Stimulated activated CD4-positive, alpha-beta T cell treated with anti-CD3 and anti-CD28 coated beads, Interleukin-4, amount 100 ng/mL, for 24 hours (primary cell): ENCODE measurements at regions not wholly inside any gene's neighbourhood (a gene's known extent, or its start where the extent isn't known, plus 50 kb on each side); places are given as distances from the start of the nearest gene placed in this dataset.

Experiments used
- DNase-seq: peaks from one replicate; pipeline ENCODE4 v3.0.0-alpha.2; 2020

DNA sequence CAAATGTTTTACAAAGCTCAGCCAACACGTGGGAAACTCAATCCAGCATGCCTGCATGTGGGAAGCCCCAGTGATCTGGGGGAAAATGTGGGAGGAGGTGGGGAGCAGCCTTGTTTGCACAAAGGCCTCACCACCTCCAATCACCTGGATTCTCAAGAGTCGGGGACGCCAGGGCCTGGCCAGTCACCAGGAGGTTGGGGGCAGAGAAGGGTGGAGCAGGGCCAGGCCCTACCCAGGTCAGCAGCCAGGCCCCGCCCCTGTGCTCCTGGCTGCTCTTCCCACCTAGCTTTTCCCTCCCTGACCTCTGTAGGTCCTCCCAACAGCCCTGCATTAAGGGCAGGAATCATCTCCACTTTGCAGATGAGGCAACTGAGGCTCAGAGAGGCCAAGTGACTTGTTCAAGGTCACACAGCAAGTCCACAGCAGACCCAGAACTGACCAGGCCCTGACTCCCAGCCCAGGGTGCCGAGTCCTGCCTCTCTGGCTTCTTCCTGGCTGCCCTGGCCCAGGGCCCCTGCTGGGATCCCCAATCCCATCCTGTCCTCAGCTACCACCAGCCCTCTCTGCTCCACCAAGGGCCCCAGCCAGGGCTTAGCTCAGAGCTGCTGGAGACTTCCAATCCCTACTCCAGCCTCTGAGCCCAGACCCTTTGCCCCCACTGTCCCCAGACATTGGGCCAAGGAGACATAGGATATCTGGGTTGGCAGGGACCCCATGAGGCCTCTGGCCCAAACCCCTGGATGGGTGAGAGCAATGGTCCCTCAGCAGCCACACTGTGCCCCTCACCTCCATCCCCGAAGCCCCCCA, 508.6 kb downstream of the PTPRU start:
- no peak for DNase-seq

- no peak for DNase-seq
These were observed 507.6 kb downstream of the PTPRU start for GRCh38 chr1:29743931-29744330.

- DNase-seq: no peak
These were observed 506.9 kb downstream of the PTPRU start for GRCh38 chr1:29743264-29743663.

DNA sequence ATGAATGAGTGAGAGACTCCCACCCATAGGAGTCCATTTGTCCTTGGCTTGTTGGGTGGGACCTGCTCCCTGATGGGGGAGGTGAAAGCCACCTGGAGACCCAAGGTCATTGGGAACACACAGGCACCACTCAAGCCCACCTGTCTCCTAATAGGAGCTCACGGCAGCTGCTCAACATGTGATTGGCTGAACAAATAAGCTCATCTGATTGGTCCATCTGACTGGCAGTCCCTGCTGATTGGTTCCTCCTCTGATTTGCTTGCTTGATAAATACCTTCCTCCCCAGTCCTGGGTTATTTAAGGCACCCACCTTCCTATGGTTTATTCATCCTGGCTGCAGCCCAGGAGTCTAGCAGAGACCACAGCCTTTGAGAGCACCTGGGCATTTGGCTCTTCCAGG, 502.9 kb downstream of the PTPRU start:
- no peak for DNase-seq

DNA sequence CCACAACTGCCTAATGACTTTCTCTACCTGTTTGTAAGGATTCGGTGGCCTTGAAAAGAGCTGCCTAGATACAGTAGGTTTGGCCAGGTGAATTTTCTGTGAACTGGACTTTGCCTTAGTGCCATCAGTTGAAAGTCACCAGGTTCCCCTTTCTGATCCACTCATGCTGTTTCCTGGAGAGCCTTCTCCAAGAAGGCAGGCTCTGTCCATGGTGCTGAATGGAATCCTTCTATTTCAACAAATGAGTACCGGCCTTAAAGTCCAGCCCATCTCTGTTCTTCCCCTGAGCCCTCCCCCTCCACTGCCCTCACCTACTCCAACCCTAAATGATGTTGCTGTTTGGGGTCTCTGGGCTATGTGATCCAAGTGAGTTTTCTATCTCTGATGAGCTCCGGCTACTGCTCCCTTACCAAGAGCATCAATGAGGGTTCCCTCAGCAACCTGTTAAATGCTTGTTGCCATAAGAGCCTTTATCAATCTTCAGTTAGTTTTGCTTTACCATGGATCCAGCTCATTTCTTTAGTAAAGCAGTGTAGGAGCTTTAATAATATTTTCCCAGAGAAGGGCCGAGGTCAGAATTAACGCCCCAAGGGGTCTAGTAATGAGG, 500.4 kb downstream of the PTPRU start:
- DNase-seq: no peak

- DNase-seq: no peak
These were observed 496.1 kb downstream of the PTPRU start for GRCh38 chr1:29732453-29732852.

DNA sequence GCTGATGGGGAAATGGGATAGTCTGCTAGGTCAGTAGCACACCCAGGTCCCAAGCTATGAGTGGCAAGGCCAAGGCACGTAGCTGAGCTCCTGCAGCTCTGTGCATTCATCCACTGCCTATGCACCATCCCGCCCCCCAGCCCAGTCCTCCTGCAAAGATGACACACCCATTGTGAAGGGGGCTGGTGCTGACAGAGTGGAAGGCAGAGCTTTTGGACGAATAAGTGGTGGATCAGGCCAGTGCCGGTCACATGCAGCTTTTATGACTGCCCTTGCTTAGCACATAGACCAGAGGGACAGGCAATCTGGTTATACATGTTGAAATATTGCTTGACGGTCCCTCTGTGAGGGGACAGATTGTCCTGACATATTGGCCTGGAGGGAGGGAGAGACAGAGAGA, 494.3 kb downstream of the PTPRU start:
- DNase-seq: no peak

- DNase-seq: no peak
These were observed 493.0 kb downstream of the PTPRU start for GRCh38 chr1:29729281-29729680.

GRCh38 chr1:29728703-29729102, 492.4 kb downstream of the PTPRU start:
- no peak for DNase-seq

DNA sequence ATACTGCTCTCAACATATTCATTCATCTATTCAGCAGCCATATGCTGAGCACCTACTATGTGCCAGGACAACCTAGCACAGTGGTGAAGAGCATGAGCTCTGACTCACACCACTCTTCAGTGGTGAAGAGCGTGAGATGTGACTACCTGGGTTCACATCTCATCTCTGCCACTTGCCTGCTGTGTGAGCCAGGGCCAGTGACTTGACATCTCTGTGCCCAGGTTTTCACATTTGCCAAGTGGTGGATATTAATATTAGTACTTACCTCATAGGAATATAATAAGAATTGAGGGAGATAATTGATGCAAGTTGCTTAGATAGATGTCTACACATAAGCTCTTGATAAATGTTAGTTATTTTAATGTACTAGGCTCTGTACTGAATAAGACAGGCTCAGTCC, 488.9 kb downstream of the PTPRU start:
- no peak for DNase-seq

DNA sequence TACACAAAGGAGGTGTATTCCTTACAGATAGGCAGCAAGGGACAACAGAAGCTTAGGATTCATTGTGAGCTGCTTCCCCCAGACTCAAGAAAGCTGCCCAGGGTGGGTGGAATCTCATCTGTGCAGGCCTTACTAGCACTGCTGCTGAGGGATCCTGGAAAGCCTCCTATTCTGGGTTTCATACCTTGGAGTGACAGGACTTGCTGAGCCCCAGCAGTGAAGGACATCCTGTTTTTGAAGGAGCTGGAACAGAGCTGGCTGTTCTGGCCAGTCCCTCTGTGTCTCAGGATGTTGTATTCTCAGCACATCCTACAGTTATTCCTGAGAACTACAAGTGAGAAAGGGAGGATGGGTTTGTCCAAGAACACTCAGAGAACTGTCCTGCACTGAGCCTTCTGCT, 486.3 kb downstream of the PTPRU start:
- DNase-seq: no peak

DNA sequence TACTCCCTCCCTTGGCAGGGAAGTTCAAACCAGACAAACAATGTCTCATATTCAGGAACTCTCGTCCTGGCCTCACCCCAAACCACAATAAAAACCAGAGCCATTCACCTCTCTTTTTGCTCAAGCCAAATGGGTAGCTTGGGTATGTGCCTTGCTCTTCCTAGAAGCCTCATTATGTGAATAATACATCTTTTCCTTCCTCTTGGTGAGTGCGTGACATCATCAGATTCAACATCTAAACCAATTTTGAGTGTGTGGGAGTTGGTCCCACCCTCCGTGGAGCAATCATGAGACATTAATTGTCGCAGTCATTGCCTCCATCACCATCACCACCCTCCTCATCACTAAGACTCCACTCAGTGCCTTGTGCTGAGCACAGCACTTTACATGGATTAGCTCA, 482.9 kb downstream of the PTPRU start:
- no peak for DNase-seq

DNA sequence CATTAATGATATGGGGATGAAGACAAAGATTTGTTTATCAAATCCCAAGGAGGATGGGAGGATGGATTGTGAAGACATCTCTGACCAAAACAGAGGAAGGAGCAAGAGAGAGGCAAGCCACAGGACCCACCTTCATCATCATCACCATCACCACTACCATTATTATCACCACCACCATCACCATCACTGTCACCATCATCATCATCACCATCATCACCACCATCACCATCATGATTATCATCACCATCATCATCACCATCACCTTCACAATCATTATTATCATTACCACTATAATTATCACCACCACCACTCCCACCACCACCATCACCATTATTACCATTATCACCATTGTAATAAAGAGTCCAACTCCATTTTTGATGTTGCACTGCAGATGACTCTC, 482.5 kb downstream of the PTPRU start:
- no peak for DNase-seq

- no peak for DNase-seq
These were observed 480.0 kb downstream of the PTPRU start for GRCh38 chr1:29716306-29716705.

- DNase-seq: no peak
These were observed 477.5 kb downstream of the PTPRU start for GRCh38 chr1:29713857-29714256.

GRCh38 chr1:29712801-29713200, 476.5 kb downstream of the PTPRU start:
- no peak for DNase-seq

DNA sequence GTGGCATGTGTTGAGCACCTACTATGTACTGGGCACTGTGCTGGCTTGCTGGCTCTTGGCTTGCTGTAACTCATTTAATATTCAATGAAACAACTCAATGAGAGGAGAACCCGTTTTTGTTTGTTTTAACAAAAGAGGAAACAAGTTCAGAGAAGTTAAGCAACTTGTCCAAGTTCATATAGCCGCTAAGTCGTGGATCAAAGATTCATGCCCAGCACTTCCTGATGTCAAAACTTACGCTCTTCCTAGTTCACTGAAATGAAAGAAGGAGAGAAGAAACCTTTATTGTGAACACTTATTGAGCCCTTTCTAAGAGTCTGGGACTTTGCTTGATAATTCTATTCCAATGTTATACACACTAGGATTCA, 475.9 kb downstream of the PTPRU start:
- no peak for DNase-seq

GRCh38 chr1:29711582-29712283, 475.4 kb downstream of the PTPRU start:
- no peak for DNase-seq

DNA sequence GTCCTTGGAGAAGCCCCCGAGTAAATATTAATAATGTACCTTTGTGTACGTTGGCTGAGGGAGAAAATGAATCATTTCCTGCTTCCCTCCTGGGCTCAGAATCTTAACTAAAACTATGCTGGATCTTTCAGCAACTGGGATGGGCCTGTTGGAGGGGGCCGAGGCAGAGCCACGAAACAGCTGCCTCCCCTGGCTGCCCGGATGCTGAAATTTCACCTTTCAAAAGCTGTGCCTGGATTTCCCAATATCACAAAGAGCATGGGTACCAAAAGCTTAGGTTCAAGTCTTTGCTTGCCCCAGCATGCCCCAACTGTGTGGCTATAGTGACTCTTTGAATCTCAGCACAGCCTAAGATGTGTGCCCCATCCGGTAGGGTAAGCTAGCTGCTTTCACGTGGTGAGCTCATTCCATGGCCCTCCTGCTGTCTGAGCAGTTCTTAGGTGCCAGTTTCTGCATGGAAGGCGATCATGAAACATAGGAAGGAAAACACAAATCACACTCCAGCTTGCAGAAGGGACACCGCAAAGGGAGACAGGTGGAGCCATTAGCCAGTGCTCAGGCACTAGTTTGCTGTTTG, 473.5 kb downstream of the PTPRU start:
- DNase-seq: no peak

GRCh38 chr1:29708796-29709703, 472.7 kb downstream of the PTPRU start:
- no peak for DNase-seq

DNA sequence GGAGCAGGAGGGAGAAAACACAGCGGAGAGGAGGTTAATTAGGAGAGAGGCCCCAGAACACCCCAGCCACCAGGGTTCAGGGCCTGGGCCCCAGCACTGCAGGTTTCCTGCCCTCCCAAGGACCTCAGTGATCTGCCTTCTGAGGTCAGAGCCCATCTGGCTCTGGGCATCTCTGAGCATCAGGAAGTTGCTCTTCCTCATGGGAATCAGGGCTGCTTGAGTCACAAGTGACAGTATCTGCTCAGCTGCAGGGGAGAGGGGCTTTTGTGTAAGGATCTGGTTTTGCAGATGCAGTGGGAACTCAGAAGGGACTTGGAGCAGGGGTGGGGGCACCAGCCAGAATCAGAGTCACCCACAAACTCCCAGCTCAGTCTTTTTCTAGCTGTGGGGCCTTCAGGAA, 472.1 kb downstream of the PTPRU start:
- DNase-seq: no peak

DNA sequence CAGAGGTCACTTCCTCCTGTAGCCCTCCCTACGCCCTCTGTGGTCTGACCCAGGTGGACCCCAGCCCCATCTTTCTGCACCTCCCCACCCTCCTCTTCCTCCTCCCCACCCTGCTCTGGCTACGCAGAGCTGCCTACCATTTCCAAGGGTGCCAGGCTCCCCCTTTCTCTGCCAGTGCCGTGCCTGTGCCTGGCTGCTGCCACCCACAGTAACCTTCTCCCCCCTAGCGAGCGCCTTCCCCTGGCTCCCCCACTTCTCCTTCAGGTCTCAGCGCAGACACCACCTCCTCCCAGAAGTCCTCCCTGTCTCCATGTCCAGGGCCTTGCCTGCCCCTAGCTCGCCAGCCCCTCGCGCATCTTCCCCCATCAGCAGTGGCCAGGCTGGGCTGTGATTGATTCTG, 471.5 kb downstream of the PTPRU start:
- no peak for DNase-seq

DNA sequence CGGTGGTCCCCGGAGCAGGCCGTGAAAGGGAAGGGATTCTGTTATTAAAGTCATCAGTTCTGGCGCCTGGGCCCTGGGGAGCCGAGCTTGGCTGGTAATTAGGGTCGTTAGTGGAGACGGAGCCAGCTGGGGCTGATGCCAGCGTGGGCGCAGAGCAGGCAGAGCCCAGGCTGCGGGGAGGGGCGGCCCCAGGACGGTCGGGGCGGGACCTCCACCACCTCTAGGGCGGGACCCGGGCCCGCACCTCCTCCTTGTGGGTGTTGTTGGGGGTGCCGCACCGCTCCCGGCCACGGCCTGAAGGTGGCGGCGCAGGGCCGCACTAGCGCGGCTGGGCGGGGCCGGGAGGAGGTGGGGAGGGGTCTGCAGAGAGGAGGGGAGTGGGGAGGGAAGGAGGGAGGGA, 470.6 kb downstream of the PTPRU start:
- DNase-seq: no peak
